ENCODE measurements at regions not wholly inside any gene's neighbourhood (a gene's known extent, or its start where the extent isn't known, plus 50 kb on each side); places are given as distances from the start of the nearest gene placed in this dataset.

- no peak for DNase-seq
These were observed 68.5 kb upstream of the WDR75 start for GRCh38 chr2:189372688-189373257.

GRCh38 chr2:189374481-189374880, 66.8 kb upstream of the WDR75 start:
- DNase-seq = no peak

- DNase-seq = no peak
These were observed 65.4 kb upstream of the WDR75 start for GRCh38 chr2:189375842-189376241.

GRCh38 chr2:189379287-189379630, 62.0 kb upstream of the WDR75 start:
- DNase-seq = peak; percentile 91

GRCh38 chr2:189379731-189380261, 61.5 kb upstream of the WDR75 start:
- peak; percentile 58 for DNase-seq

GRCh38 chr2:189382668-189383067, 58.6 kb upstream of the WDR75 start:
- no peak for DNase-seq

GRCh38 chr2:189386741-189387140, 54.5 kb upstream of the WDR75 start:
- DNase-seq = no peak

- DNase-seq = peak; percentile 35
These were observed 50.1 kb upstream of the WDR75 start for GRCh38 chr2:189391201-189391600.
